Lung (tissue), 11 donors: ENCODE measurements at regions not wholly inside any gene's neighbourhood (a gene's known extent, or its start where the extent isn't known, plus 50 kb on each side); places are given as distances from the start of the nearest gene placed in this dataset.

Experiments
- ATAC-seq: fragments of 200-7000 bp; cut with Tn5 transposase; one replicate; pipeline ENCODE4 v1.9.1; 2020; ENCODE audit warnings: moderate number of reproducible peaks; ENCODE audit not compliant: insufficient read depth, low FRiP score
- DNase-seq, 3 donors: peaks; one replicate each; pipeline ENCODE4 v3.0.0-alpha.2; 2013 to 2017
- H3K27ac ChIP-seq, 2 donors: one replicate each; pipeline ENCODE4 v1.5.1; 2013; ENCODE audit warnings: mild to moderate bottlenecking in 2 of 2, moderate library complexity in 2 of 2, control low read depth in 1 of 2, inconsistent platforms in 1 of 2, low read depth in 1 of 2, low read length in 1 of 2
- H3K27me3 ChIP-seq, 3 donors: one replicate each; pipeline ENCODE4 v1.5.1; 2013; ENCODE audit warnings: low read length in 2 of 3; ENCODE audit not compliant: control insufficient read depth in 3 of 3, insufficient read depth in 3 of 3
- H3K36me3 ChIP-seq, 4 donors: one replicate each; pipeline ENCODE4 v1.5.1; 2013; ENCODE audit warnings: low read length in 4 of 4, mild to moderate bottlenecking in 1 of 4, moderate library complexity in 1 of 4; ENCODE audit not compliant: control insufficient read depth in 4 of 4, insufficient read depth in 4 of 4
- H3K4me1 ChIP-seq, 5 donors: one replicate each; pipeline ENCODE4 v1.5.1; 2013; ENCODE audit warnings: low read length in 5 of 5, mild to moderate bottlenecking in 2 of 5, moderate library complexity in 1 of 5; ENCODE audit not compliant: control insufficient read depth in 5 of 5, insufficient read depth in 5 of 5
- H3K4me3 ChIP-seq: one replicate; pipeline ENCODE4 v1.5.1; 2013; ENCODE audit warnings: mild to moderate bottlenecking, control low read depth, moderate library complexity
- H3K9ac ChIP-seq, 2 donors: one replicate each; pipeline ENCODE4 v1.5.1; 2013; ENCODE audit warnings: low read length in 2 of 2, control low read depth in 1 of 2; ENCODE audit not compliant: insufficient read depth in 1 of 2
- H3K9me3 ChIP-seq, 4 donors: one replicate each; pipeline ENCODE4 v1.5.1; 2013; ENCODE audit warnings: low read length in 3 of 4, mild to moderate bottlenecking in 1 of 4, moderate library complexity in 1 of 4; ENCODE audit not compliant: control insufficient read depth in 4 of 4, insufficient read depth in 3 of 4
- WGBS, 2 donors: extraction: QIAGEN DNeasy Blood & Tissue Kit; methylation state at CpG; one replicate each; pipeline ENCODE4 v1.1.7; 2013; 5-methylcytosine and 5-hydroxymethylcytosine counted together
- TF ChIP-seq, protein P1 (sequence below): IDR thresholded peaks from 2 replicates; pipeline ENCODE4 v1.5.1; 2012; ENCODE audit warnings: mild to moderate bottlenecking; ENCODE audit errors: control extremely low read depth, extremely low read depth
- donor health status: control.
- donor health status: control.
- donor health status: Bipolar disorder and iron deficiency.
- donor health status: healthy.
- donor health status: DM: yes; HTN: yes; CAD: no.

DNA sequence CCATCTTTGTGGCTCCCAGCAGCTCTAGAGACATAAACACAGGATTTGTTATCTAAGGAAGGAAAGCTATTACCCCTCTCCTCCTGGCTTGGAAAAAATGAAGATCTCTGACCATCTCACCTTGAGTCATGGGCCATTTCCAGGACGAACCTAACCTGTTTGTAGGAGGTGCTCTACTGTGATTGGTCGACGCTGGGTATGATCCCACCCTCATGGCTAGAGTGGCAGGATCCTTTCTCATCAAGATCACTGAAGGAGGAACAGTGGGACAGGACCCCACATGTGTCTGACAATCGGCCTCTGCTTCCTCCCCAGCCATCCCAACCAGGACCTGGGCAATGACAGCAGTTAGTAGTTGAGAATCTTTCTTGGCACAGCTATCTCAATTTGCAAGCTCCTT lies 144.1 kb downstream of the EMX2 start:
- 76 to 77% methylated on average over 4 of the region's 4 CpGs for WGBS, 2 donors
- H3K9me3 ChIP-seq: no peaks in the 10 kb centered on the region

GRCh38 chr10:117688358-117688757 lies 145.8 kb downstream of the EMX2 start:
- Histone ChIP-seq H3K9ac (no peak overlapping the region), H3K4me1 (peaks cover 0 to 7% (median 0%) of the 10 kb centered on the region in 5 donors), H3K27me3 (peaks cover 2 to 4% (median 3%) of the 10 kb centered on the region in 3 donors), H3K9me3 (peaks cover 0 to 1% (median 0%) of the 10 kb centered on the region in 4 donors), H3K27ac (no peak overlapping the region), H3K36me3 (no peaks in the 10 kb centered on the region), H3K4me3 (no peak overlapping the region)
- 39 to 40% methylated on average over 3 of the region's 3 CpGs for WGBS, 2 donors
- no peak for ATAC-seq
- DNase-seq: no peak
- TF ChIP-seq, protein P1, sequence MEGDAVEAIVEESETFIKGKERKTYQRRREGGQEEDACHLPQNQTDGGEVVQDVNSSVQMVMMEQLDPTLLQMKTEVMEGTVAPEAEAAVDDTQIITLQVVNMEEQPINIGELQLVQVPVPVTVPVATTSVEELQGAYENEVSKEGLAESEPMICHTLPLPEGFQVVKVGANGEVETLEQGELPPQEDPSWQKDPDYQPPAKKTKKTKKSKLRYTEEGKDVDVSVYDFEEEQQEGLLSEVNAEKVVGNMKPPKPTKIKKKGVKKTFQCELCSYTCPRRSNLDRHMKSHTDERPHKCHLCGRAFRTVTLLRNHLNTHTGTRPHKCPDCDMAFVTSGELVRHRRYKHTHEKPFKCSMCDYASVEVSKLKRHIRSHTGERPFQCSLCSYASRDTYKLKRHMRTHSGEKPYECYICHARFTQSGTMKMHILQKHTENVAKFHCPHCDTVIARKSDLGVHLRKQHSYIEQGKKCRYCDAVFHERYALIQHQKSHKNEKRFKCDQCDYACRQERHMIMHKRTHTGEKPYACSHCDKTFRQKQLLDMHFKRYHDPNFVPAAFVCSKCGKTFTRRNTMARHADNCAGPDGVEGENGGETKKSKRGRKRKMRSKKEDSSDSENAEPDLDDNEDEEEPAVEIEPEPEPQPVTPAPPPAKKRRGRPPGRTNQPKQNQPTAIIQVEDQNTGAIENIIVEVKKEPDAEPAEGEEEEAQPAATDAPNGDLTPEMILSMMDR: no peak

More for the DNA sequence above, 144.1 kb downstream of the EMX2 start:
- TF ChIP-seq, protein P1: no peak
- Histone ChIP-seq H3K9ac (no peak overlapping the region), H3K4me1 (peaks cover 0 to 7% (median 0%) of the 10 kb centered on the region in 5 donors), H3K4me3 (no peak overlapping the region), H3K36me3 (no peaks in the 10 kb centered on the region), H3K27me3 (peaks cover 0 to 3% (median 0%) of the 10 kb centered on the region in 3 donors), H3K27ac (no peak overlapping the region)
- no peak for ATAC-seq
- no peak for DNase-seq

GRCh38 chr10:117689566-117689965 lies 147.0 kb downstream of the EMX2 start:
- ATAC-seq (no peak), DNase-seq (no peak)
- TF ChIP-seq, protein P1: no peak
- Histone ChIP-seq H3K27me3 (peaks cover 3 to 8% (median 5%) of the 10 kb centered on the region in 3 donors), H3K4me1 (peaks cover 0 to 5% (median 0%) of the 10 kb centered on the region in 5 donors), H3K4me3 (no peak overlapping the region), H3K27ac (no peak overlapping the region), H3K36me3 (no peaks in the 10 kb centered on the region), H3K9ac (no peak overlapping the region), H3K9me3 (peaks cover 0 to 3% (median 0%) of the 10 kb centered on the region in 4 donors)
- WGBS, 2 donors: 66 to 79% methylated on average over 5 of the region's 5 CpGs

DNA sequence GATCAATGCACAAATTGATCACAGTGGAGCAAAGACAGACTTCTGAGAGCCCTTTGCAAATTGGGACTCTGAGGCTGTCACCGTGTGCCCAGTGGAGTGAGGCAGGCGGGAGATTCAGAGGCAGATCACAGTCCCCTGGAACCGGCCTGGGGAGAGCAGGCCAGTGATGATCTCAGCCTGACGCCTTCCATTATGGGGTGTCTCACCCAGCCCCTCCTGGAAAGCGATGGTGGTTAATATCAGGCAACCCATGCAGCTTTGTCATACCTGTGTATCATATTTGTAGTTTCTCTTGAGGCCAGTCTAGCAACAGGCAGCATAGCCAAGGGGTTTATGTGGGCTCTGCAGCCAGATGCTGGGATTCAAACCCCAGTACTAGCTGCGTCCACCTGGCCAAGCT lies 147.8 kb downstream of the EMX2 start:
- Histone ChIP-seq H3K36me3 (no peaks in the 10 kb centered on the region), H3K4me3 (no peak overlapping the region), H3K4me1 (no peaks in the 10 kb centered on the region), H3K9me3 (peaks cover 0 to 3% (median 0%) of the 10 kb centered on the region in 4 donors), H3K27ac (no peak overlapping the region), H3K9ac (no peak overlapping the region), H3K27me3 (peaks cover 3 to 8% (median 5%) of the 10 kb centered on the region in 3 donors)
- 69 to 78% methylated on average over 6 of the region's 6 CpGs for WGBS, 2 donors
- TF ChIP-seq, protein P1: no peak
- DNase-seq (no peak), ATAC-seq (no peak)
